Gastrocnemius medialis (tissue), 4 donors: ENCODE measurements at regions not wholly inside any gene's neighbourhood (a gene's known extent, or its start where the extent isn't known, plus 50 kb on each side); places are given as distances from the start of the nearest gene placed in this dataset.

Experiments used
- POLR2A ChIP-seq, 2 donors: fragments of 450-650 bp; IDR thresholded peaks; one replicate each; pipeline ENCODE4 v1.6.1; 2017; ENCODE audit warnings: antibody characterized with exemption in 2 of 2, mild to moderate bottlenecking in 2 of 2, moderate library complexity in 2 of 2
- TF ChIP-seq, protein P1 (sequence below), 5 experiments: fragments of 450-650 bp in 3 of 5; fragments of 200-600 bp in 2 of 5; sonication (generic) in 2 of 5; IDR thresholded peaks in 4 of 5; conservative IDR thresholded peaks in 1 of 5; 1 replicate in 4 of 5; 2 replicates in 1 of 5; pipeline ENCODE4 v1.5.1; 2016 to 2019; ENCODE audit warnings: antibody characterized with exemption in 5 of 5, mild to moderate bottlenecking in 3 of 5, moderate library complexity in 3 of 5

DNA sequence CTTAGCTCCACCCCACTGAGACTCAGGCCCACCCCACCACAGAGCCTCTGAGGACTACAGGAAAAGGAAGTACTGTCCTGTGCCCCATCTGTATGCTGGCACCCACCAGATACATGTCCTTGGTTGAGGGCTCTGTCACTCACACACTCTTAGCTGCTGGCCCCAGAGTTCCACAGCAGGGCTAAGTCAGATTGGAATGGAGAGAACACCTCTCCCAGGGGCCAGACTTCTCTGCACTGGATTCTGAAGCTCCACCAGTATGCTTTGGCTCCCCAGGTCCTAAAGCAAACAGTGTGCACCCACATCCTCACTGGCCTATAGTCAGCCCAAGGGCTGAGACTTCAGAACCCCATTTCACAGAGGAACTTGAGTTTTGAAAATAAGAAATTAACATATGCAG is 103.2 kb upstream of the PPP2R2D start:
- TF ChIP-seq, protein P1, sequence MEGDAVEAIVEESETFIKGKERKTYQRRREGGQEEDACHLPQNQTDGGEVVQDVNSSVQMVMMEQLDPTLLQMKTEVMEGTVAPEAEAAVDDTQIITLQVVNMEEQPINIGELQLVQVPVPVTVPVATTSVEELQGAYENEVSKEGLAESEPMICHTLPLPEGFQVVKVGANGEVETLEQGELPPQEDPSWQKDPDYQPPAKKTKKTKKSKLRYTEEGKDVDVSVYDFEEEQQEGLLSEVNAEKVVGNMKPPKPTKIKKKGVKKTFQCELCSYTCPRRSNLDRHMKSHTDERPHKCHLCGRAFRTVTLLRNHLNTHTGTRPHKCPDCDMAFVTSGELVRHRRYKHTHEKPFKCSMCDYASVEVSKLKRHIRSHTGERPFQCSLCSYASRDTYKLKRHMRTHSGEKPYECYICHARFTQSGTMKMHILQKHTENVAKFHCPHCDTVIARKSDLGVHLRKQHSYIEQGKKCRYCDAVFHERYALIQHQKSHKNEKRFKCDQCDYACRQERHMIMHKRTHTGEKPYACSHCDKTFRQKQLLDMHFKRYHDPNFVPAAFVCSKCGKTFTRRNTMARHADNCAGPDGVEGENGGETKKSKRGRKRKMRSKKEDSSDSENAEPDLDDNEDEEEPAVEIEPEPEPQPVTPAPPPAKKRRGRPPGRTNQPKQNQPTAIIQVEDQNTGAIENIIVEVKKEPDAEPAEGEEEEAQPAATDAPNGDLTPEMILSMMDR (IDR thresholded peaks at IDR 0.05 in 4 of 5, conservative IDR thresholded peaks at IDR 0.05 in 1 of 5) = no peak
- no peak for TF ChIP-seq POLR2A (IDR thresholded peaks at IDR 0.05)
